Breast epithelium (tissue), 4 donors: ENCODE measurements at regions not wholly inside any gene's neighbourhood (a gene's known extent, or its start where the extent isn't known, plus 50 kb on each side); places are given as distances from the start of the nearest gene placed in this dataset.

Source experiments
- DNase-seq, 2 donors: peaks; one replicate each; pipeline ENCODE4 v3.0.0-alpha.2; 2019; ENCODE audit warnings: low spot score in 2 of 2
- H3K27ac ChIP-seq, 2 donors: fragments of 200-600 bp; sonication (generic) in 1 of 2; one replicate each; pipeline ENCODE4 v1.5.1; 2016 to 2019; ENCODE audit warnings: mild to moderate bottlenecking in 1 of 2
- H3K27me3 ChIP-seq, 2 donors: fragments of 200-600 bp; sonication (generic) in 1 of 2; one replicate each; pipeline versions ENCODE4 v1.5.1 to v1.6.0; 2017 to 2019; ENCODE audit warnings: control low read depth in 1 of 2, mild to moderate bottlenecking in 1 of 2
- H3K36me3 ChIP-seq: fragments of 200-600 bp; one replicate; pipeline ENCODE4 v1.5.1; 2019
- H3K4me1 ChIP-seq, 2 donors: fragments of 200-600 bp; sonication (generic); one replicate each; pipeline ENCODE4 v1.5.1; 2016 to 2019; ENCODE audit warnings: control low read depth in 1 of 2
- H3K4me3 ChIP-seq, 3 donors: fragments of 200-600 bp; sonication (generic); 1 replicate in 2 of 3; 2 replicates in 1 of 3; pipeline ENCODE4 v1.5.1; 2016 to 2019; ENCODE audit warnings: mild to moderate bottlenecking in 3 of 3, moderate library complexity in 2 of 3
- H3K9me3 ChIP-seq, 2 donors: fragments of 200-600 bp; sonication (generic) in 1 of 2; one replicate each; pipeline ENCODE4 v1.5.1; 2016 to 2019; ENCODE audit warnings: control low read depth in 1 of 2
- POLR2A ChIP-seq: fragments of 450-650 bp; IDR thresholded peaks from one replicate; pipeline ENCODE4 v1.6.1; 2016; ENCODE audit warnings: antibody characterized with exemption, mild to moderate bottlenecking, moderate library complexity
- POLR2AphosphoS5 ChIP-seq, 3 donors: sonication (generic); formaldehyde crosslinking; IDR thresholded peaks; one replicate each; pipeline ENCODE4 v1.6.1; 2017; ENCODE audit warnings: antibody characterized with exemption in 3 of 3
- intact Hi-C: fragments of 100-400 bp; cut with DNase I; formaldehyde crosslinking; loops from one replicate; pipeline ENCODE4 v1.15.1; 2023; ENCODE audit warnings: low total_unique reads
- TF ChIP-seq, protein P1 (sequence below), 3 donors: fragments of 450-650 bp; IDR thresholded peaks; one replicate each; pipeline ENCODE4 v1.5.1; 2016 to 2017; ENCODE audit warnings: antibody characterized with exemption in 3 of 3, mild to moderate bottlenecking in 3 of 3, moderate library complexity in 3 of 3

DNA sequence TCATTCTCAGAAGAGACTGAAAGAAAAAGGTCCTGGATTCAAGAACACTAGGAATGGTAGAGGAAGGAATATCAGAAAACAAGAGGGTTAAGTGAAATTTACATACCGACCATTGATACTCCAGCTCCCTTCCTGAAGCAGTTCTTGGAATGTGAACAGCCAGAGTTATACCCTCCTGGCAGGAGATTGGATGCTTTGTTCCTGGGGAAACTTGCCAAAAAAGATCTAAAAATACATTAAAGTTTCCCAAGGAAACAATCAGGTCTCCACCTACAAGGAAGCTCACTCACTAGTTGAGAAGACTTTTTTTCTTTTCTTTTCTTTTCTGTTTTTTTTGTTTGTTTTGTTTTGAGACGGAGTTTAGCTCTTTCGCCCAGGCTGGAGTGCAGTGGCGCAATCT lies 91.1 kb downstream of the HLX start:
- Histone ChIP-seq H3K9me3 (no peaks in the 10 kb centered on the region), H3K4me3 (no peak overlapping the region), H3K27me3 (no peaks in the 10 kb centered on the region), H3K4me1 (no peaks in the 10 kb centered on the region), H3K27ac (no peak overlapping the region), H3K36me3 (no peaks in the 10 kb centered on the region)
- no peak for DNase-seq
- TF ChIP-seq POLR2AphosphoS5 (IDR thresholded peaks at IDR 0.05) = no peak
- TF ChIP-seq, protein P1, sequence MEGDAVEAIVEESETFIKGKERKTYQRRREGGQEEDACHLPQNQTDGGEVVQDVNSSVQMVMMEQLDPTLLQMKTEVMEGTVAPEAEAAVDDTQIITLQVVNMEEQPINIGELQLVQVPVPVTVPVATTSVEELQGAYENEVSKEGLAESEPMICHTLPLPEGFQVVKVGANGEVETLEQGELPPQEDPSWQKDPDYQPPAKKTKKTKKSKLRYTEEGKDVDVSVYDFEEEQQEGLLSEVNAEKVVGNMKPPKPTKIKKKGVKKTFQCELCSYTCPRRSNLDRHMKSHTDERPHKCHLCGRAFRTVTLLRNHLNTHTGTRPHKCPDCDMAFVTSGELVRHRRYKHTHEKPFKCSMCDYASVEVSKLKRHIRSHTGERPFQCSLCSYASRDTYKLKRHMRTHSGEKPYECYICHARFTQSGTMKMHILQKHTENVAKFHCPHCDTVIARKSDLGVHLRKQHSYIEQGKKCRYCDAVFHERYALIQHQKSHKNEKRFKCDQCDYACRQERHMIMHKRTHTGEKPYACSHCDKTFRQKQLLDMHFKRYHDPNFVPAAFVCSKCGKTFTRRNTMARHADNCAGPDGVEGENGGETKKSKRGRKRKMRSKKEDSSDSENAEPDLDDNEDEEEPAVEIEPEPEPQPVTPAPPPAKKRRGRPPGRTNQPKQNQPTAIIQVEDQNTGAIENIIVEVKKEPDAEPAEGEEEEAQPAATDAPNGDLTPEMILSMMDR (IDR thresholded peaks at IDR 0.05) = no peak
- TF ChIP-seq POLR2A = no peak
- intact Hi-C loops = no loop called here

GRCh38 chr1:220971221-220971620 lies 92.0 kb downstream of the HLX start:
- TF ChIP-seq, protein P1 (IDR thresholded peaks at IDR 0.05) = no peak
- TF ChIP-seq POLR2AphosphoS5 (IDR thresholded peaks at IDR 0.05) (no peak), POLR2A (no peak)
- Histone ChIP-seq H3K27ac (no peak overlapping the region), H3K27me3 (no peaks in the 10 kb centered on the region), H3K4me3 (no peak overlapping the region), H3K4me1 (no peaks in the 10 kb centered on the region), H3K36me3 (no peaks in the 10 kb centered on the region), H3K9me3 (no peaks in the 10 kb centered on the region)
- DNase-seq = no peak
- intact Hi-C loops = no loop called here

DNA sequence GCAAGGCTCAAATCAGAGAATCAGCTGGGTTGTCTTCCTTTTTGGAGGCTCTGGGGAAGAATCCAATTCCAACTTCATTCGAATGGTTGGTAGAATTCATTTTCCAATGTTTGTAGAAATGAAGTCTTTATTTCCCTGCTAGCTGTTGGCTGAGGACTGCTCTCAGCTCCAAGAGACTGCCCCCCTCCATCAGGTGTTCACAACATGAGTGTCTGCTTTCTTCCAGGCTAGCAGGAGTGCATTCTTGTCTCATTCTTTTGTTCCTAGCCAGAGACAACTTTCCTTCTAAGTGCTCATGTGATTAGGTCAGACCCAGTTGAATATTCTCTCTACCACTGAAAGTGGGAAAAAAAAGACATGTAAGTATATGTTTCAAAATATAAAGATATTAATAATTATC lies 95.2 kb downstream of the HLX start:
- Histone ChIP-seq H3K27ac (no peak overlapping the region), H3K4me3 (no peak overlapping the region), H3K36me3 (no peaks in the 10 kb centered on the region), H3K27me3 (no peaks in the 10 kb centered on the region), H3K4me1 (no peaks in the 10 kb centered on the region), H3K9me3 (no peaks in the 10 kb centered on the region)
- intact Hi-C loops = no loop called here
- no peak for TF ChIP-seq POLR2AphosphoS5 (IDR thresholded peaks at IDR 0.05)
- TF ChIP-seq, protein P1 (IDR thresholded peaks at IDR 0.05) = no peak
- no peak for TF ChIP-seq POLR2A
- no peak for DNase-seq

- Histone ChIP-seq H3K27ac (no peak overlapping the region), H3K4me3 (no peak overlapping the region), H3K36me3 (no peaks in the 10 kb centered on the region), H3K27me3 (no peaks in the 10 kb centered on the region), H3K4me1 (no peaks in the 10 kb centered on the region), H3K9me3 (no peaks in the 10 kb centered on the region)
- TF ChIP-seq POLR2AphosphoS5 (IDR thresholded peaks at IDR 0.05) (no peak), POLR2A (no peak)
- TF ChIP-seq, protein P1 (IDR thresholded peaks at IDR 0.05) = no peak
- intact Hi-C loops = no loop called here
- no peak for DNase-seq
Observed at GRCh38 chr1:220976390-220976789, 97.1 kb downstream of the HLX start.

DNA sequence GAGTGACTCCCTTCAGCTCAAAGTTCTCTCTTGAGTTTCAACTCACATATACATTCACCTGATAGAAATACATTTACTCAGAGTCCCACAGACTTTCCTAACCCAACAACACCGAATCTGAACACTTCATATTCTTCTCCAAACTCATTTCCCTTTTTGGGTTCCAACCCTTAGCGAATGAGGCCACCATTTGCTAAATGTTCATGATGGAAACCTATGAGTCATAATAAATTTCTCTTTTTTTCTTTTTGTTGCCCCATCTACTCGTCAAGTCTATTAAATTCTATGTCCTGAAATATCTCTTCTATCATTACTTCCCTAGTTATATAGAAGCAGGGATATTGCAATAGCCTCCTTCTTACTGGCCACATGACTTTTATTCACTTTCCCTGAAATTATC lies 100.1 kb downstream of the HLX start:
- Histone ChIP-seq H3K27ac (no peak overlapping the region), H3K4me3 (no peak overlapping the region), H3K9me3 (no peaks in the 10 kb centered on the region), H3K27me3 (no peaks in the 10 kb centered on the region), H3K36me3 (no peaks in the 10 kb centered on the region), H3K4me1 (no peaks in the 10 kb centered on the region)
- no peak for DNase-seq
- TF ChIP-seq POLR2A = no peak
- TF ChIP-seq POLR2AphosphoS5 (IDR thresholded peaks at IDR 0.05) = no peak
- TF ChIP-seq, protein P1 (IDR thresholded peaks at IDR 0.05) = no peak
- intact Hi-C loops = no loop called here
